Heart right ventricle (tissue), 16 donors: ENCODE measurements at regions not wholly inside any gene's neighbourhood (a gene's known extent, or its start where the extent isn't known, plus 50 kb on each side); places are given as distances from the start of the nearest gene placed in this dataset.

ENCODE experiments used
- ATAC-seq, 8 donors: fragments of 200-7000 bp; cut with Tn5 transposase; one replicate each; pipeline ENCODE4 v1.9.1; 2020; ENCODE audit warnings: mild to moderate bottlenecking in 8 of 8, moderate library complexity in 8 of 8, moderate number of reproducible peaks in 1 of 8
- DNase-seq, 2 donors: peaks; one replicate each; pipeline ENCODE4 v3.0.0-alpha.2; 2020
- H3K27ac ChIP-seq, 10 donors: fragments of 200-600 bp; sonication (generic) in 2 of 10; one replicate each; pipeline versions ENCODE4 v1.5.0 to v1.8.0; 2020 to 2022; ENCODE audit warnings: mild to moderate bottlenecking in 3 of 10
- H3K27me3 ChIP-seq, 7 donors: fragments of 200-600 bp; one replicate each; pipeline ENCODE4 v1.8.0; 2021 to 2022; ENCODE audit warnings: mild to moderate bottlenecking in 2 of 7
- H3K36me3 ChIP-seq, 9 donors: fragments of 200-600 bp; sonication (generic) in 1 of 9; one replicate each; pipeline versions ENCODE4 v1.5.0 to v1.8.0; 2020 to 2022; ENCODE audit warnings: mild to moderate bottlenecking in 2 of 9
- H3K4me1 ChIP-seq, 9 donors: fragments of 200-600 bp; sonication (generic) in 1 of 9; one replicate each; pipeline versions ENCODE4 v1.5.0 to v1.8.0; 2020 to 2022; ENCODE audit warnings: mild to moderate bottlenecking in 4 of 9
- H3K4me3 ChIP-seq, 10 donors: fragments of 200-600 bp; sonication (generic) in 2 of 10; one replicate each; pipeline versions ENCODE4 v1.5.0 to v1.8.0; 2020 to 2022; ENCODE audit warnings: mild to moderate bottlenecking in 7 of 10, moderate library complexity in 2 of 10
- H3K9me3 ChIP-seq, 11 donors: fragments of 200-600 bp in 10 of 11; sonication (generic) in 2 of 11; one replicate each; pipeline versions ENCODE4 v1.5.0 to v1.8.0; 2013 to 2022; ENCODE audit warnings: mild to moderate bottlenecking in 2 of 11, control low read depth in 1 of 11, moderate library complexity in 1 of 11
- CTCF ChIP-seq, 9 donors: fragments of 200-600 bp; sonication (generic) in 2 of 9; IDR thresholded peaks; one replicate each; pipeline versions ENCODE4 v1.5.0 to v1.8.0; 2021 to 2022; ENCODE audit warnings: antibody characterized with exemption in 9 of 9, mild to moderate bottlenecking in 5 of 9, moderate library complexity in 1 of 9
- WGBS, 2 donors: extraction: QIAGEN DNeasy Blood & Tissue Kit; methylation state at CpG; one replicate each; pipeline ENCODE4 v1.1.7; 2013; ENCODE audit warnings: inconsistent platforms in 1 of 2; 5-methylcytosine and 5-hydroxymethylcytosine counted together
- intact Hi-C, 10 donors: fragments of 100-400 bp; cut with DNase I; formaldehyde crosslinking; loops; one replicate each; pipeline versions ENCODE4 v1.11.1 to v1.14.2; 2022
- donor health status: Arrhythmogenic right ventricular cardiomyopathy.
- donor health status: ischemic (EF 13 %, LVEDD 7.1; RV severe dilation, severe dysfunction).
- donor health status: healthy with polysubstance abuse.
- donor health status: DM: no; HTN: yes; CAD: no.
- donor health status: DM: no; HTN: no; CAD: no.
- donor health status: ischemic (EF 25% LVEDD 6.9; RV normal size, moderate dysfunction).
- donor health status: ischemic (EF 25% LVEDD 5.7; RV mildly dilated, moderate dysfunction).
- donor health status: healthy.
- donor health status: DM: yes; HTN: yes; CAD: no.
- donor health status: Ischemic cardiomyopathy.
- donor health status: ischemic (EF 35%, LVEDD 5.7; RV mildly dilated, moderate dysfunction).
- donor health status: nonischemic (EF 11% LVEDD 7.7; RV severe dilation, severe dysfunction).
- donor health status: DM: yes; HTN: yes; CAD: no.
- donor health status: PGD.
- donor health status: ischemic (EF 29% LVEDD 5.4; RV normal size, mild dysfunction).
- donor health status: nonischemic (EF 23%, LVEDD 6.1; RV moderate dilation, normal function).

GRCh38 chr4:4960574-4960973, 58.7 kb downstream of the CYTL1 start:
- no peak overlapping the region for H3K4me3 ChIP-seq
- no peak overlapping the region for H3K27ac ChIP-seq
- H3K9me3 ChIP-seq = peaks cover 0 to 59% (median 33%) of the 10 kb centered on the region in 11 donors
- H3K4me1 ChIP-seq = no peaks in the 10 kb centered on the region
- intact Hi-C loops = no loop called here
- H3K36me3 ChIP-seq = no peaks in the 10 kb centered on the region
- ATAC-seq (no peak), DNase-seq (no peak)
- 41 to 74% methylated on average over 2 of the region's 2 CpGs for WGBS, 2 donors
- TF ChIP-seq CTCF (IDR thresholded peaks at IDR 0.05) = no peak
- peaks cover 0 to 4% (median 0%) of the 10 kb centered on the region in 7 donors for H3K27me3 ChIP-seq

GRCh38 chr4:4961936-4962335, 57.3 kb downstream of the CYTL1 start:
- no peak overlapping the region for H3K27ac ChIP-seq
- H3K9me3 ChIP-seq = peaks cover 0 to 59% (median 33%) of the 10 kb centered on the region in 11 donors
- no peak for DNase-seq
- 65% methylated on average over 1 of the region's 1 CpG for WGBS, 2 donors
- peaks cover 0 to 11% (median 0%) of the 10 kb centered on the region in 7 donors for H3K27me3 ChIP-seq
- no peaks in the 10 kb centered on the region for H3K36me3 ChIP-seq
- no peaks in the 10 kb centered on the region for H3K4me1 ChIP-seq
- H3K4me3 ChIP-seq = no peak overlapping the region
- intact Hi-C loops = no loop called here
- TF ChIP-seq CTCF (IDR thresholded peaks at IDR 0.05) = no peak
- no peak for ATAC-seq

GRCh38 chr4:4962928-4963327, 56.3 kb downstream of the CYTL1 start:
- peaks cover 0 to 59% (median 33%) of the 10 kb centered on the region in 11 donors for H3K9me3 ChIP-seq
- no peak for TF ChIP-seq CTCF (IDR thresholded peaks at IDR 0.05)
- peaks cover 0 to 11% (median 0%) of the 10 kb centered on the region in 7 donors for H3K27me3 ChIP-seq
- no peaks in the 10 kb centered on the region for H3K36me3 ChIP-seq
- no peak overlapping the region for H3K27ac ChIP-seq
- ATAC-seq (no peak), DNase-seq (no peak)
- H3K4me3 ChIP-seq = no peak overlapping the region
- WGBS, 2 donors = 33 to 52% methylated on average over 1 of the region's 1 CpG
- intact Hi-C loops = no loop called here
- no peaks in the 10 kb centered on the region for H3K4me1 ChIP-seq
